Stimulated activated CD8-positive, alpha-beta memory T cell treated with anti-CD3 and anti-CD28 coated beads, Interleukin-7, amount 100 ng/mL, for 4 hours (primary cell): ENCODE measurements at regions not wholly inside any gene's neighbourhood (a gene's known extent, or its start where the extent isn't known, plus 50 kb on each side); places are given as distances from the start of the nearest gene placed in this dataset.

Source experiments
- DNase-seq, 2 donors: peaks; one replicate each; pipeline ENCODE4 v3.0.0-alpha.2; 2020; ENCODE audit warnings: low read depth in 2 of 2

DNA sequence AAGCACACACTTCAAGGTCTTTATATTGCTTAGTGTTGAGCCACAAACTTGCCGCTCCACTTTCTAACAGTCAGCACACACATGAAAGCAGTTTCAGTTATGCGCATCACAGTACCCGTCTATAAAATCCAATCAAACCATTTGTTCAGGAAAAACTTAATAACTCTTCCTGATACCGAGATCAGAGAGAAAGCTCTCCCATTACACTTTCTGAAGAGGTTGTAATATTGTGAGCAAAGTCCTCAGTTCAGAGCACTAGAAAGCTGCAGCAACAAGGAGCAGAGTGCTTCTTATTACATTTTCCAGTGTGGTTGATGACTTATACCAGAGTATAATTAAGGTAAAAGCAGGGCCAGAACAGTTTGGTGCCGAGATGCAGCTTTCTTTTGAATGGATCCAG lies 102.8 kb upstream of the F3 start:
- DNase-seq = no peak

DNA sequence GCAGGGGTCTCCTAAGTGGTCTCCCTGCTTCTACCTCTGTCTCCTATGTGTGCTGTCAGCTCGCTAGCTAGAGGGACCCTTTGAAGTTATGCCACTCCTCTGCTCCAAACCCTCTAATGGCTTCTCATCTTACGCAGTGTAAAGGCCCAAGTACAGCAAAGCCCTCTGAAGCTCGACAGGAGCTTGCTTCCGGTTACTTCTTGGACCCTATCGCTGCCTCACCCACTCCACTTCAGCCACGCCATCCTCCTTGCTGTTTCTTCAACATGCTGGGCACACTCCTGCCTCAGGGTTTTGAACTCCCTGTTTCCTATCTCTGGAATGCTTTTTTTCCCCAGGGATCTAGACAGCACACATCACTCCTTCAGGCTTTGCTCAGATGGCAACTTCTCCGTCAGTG lies 102.3 kb upstream of the F3 start:
- no peak for DNase-seq

DNA sequence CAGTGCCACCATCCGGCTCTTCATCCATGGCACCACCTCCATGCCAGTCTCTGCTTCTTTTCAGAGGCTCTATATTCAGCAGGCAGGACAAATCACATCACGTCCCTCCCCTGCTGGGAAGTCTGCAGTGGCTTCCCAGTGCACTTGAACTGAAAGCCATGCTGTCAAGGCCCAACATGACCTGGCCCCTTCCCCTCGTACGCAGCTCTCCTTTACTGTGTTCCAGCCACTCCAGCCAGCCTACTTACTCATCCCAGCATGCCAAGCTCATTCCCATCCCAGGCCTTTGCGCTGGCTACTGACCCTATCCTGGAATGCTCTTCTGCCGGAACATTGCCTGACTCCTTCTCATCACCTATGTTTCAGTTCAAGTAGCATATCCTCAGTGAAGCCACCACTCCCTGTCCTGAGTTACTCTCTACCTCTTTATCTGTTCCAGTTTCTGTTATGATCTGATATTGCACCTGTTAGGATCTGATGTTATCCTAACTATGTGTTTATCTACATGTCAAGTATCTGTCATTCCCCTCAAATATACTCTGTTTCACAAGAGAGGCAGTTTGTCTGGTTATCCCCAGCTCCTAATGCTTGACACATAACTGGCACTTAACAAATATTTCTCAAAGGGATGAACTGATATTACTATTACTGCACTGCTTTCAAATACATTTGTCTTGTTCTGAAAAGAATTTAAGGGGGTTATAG lies 101.2 kb upstream of the F3 start:
- no peak for DNase-seq

DNA sequence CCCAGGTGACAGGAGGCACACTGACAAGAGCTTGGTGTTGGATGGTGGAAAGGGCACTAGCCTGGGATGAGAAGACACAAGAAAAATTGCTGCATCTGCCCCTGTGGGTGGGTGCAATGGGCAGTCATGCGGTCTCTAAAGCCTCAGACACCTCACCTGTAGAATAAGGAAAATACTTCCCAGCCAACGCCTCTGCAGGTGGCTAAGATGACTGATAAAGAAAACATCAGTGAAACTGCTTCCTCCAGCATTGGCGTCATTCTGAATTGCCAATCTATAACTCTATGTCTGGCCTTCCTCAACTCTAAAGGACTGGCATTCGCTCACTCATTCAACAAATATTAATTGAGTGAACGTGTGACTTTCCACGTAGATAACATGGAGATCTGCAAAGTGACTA lies 100.4 kb upstream of the F3 start:
- DNase-seq = no peak

DNA sequence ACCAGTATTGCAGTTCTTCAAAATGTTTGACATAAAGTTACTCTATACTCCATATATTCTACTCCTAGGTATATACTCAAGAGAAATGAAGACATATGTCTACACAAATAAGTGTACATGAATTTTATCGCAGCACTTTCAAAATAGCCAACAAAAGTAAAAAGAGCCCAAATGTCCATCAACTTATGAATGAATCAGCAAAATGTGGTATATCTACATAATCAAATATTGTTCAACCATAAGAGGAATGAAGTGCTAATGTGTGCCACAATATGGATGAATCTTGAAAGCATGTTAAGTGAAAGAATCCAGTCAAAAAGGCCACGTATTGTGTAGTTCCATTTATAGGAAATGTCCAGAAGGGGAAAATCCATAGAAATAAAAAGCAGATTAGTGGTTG lies 98.6 kb upstream of the F3 start:
- DNase-seq = no peak

DNA sequence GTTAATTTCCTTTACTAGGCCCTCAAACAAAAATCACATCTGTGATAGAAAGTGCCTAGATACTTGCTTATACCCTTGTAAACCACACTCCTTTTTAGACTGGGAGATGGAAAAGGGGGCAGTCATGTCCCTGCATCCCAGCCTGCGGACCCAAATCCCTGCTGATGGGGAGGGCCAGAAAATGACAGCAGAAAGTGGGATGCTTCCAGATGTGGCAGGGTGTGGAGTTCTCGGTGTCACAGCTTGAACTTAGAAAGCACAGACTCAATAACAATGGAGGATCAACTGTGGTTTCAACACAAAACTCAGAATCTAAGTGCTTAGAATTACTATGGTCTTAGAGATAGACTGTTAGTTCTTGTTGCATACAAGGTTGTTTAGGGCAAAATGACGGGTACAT lies 95.6 kb upstream of the F3 start:
- no peak for DNase-seq

DNA sequence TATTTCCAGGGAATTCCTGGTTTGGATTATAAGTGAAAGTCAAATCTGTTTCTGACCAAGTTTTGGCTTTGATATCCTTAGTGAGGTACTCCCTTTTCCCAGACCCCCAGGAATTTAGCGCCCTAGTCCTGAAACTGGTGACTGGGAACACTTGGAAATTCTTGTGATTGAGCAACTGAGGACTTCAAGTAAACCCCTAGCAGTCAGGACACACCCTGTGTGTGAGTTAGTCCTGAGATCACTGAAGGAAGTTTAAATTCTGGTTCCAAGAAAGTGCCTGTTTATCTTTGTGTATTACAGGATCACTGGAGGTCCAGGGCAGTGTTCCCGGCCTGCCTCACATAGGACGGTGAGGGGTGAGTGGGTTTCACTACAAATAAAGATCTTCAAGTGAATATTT lies 95.1 kb upstream of the F3 start:
- DNase-seq = no peak

DNA sequence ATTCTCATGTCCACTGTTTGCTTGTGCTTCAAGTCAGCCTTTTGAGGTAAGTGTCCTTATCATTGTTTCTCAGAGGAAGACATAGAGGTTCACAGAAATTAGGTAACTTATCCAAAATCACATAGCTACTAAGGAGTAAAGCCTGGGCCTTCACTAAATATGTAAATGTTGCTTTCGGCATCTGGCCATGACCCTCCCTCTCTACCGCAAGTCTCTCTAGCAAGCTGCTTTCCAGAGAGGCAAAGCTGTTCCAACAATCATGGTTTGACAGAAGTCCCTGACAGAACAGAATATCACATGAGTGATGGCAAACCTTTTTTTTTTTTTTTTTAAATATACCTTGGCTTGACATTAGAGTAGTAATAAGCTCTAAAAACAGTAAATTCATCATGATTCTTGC lies 94.5 kb upstream of the F3 start:
- DNase-seq = no peak

DNA sequence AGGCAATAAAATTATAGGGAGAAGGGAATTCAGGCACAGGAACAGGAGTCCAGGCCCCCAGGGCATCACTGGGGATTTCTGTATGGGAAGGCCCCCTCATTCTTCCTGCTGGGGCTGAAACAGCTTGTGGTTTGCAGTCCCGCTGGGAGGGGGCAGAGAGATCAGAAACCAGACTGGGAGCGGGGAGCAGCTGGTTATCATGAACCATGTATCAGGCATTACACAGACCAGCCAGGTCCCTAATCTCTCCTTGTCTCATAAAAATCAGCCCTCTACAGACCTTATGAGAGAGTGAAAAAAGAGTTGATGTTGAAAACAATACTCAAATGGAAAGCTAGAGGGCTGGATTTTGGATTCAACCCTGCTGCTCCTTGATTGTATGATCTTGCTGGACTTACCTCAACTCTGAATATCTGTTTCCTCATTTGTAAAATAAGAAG lies 93.4 kb upstream of the F3 start:
- no peak for DNase-seq

DNA sequence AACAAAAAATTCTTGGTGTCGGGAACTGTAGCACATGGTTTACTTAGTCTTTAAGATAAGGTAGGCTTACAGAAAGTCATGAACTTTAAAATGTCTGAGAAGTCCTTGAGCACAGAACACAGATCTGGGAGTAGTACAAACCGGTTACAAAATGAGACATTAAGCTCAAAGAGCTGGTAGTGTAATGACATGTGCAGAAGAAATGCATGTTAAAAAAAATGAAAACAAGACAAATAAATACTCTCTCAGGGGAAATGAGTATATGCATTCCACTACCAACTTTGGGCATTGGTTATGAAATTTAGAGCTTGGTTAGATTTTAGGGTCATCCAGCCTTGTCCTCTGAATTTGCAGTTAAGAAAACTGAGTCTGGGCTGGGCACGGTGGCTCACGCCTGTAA lies 91.5 kb upstream of the F3 start:
- DNase-seq = no peak

DNA sequence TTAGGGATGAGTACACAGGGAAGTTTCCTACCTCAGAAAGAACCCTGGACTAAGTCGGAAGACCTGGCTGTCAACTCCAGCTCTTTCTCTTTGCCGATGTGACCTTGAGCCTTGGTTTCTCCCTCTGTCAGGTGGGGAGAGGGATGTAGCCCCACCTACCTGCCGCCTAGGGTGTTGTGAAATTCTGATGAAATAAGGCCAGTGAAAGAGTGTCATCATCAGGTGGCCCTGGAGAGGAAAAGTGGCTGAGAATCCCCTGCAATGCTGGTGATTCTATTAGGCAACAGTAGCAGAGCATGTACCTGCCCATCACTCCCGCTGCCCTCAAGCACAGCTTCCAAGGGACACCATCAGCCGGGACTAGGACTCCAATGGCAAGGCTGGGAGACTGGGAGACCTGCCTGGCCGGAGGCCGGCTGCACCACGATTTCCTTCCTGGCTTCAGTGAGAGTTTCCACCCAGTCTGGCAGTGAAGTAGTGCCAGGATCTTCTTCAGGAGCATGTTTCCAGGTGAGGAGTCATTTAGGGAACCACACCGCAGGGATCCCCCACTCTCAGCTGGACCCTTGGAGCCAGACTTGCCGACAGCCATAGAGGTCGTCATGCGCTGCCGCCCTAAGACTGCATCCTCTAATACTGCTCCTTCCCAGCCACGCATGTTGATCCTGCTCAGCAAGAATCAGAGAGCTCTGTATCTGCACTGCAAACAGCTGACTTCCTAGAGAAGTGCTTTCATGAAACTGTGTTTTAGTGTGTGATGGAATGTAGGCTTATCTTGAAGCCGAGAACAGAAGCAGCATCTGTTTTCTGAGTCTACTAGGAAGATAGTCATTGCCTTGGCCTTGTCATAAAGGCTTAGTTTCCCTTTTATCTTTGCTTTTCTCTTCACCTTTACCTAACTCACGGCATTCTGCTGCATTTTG lies 88.0 kb upstream of the F3 start:
- DNase-seq = no peak

DNA sequence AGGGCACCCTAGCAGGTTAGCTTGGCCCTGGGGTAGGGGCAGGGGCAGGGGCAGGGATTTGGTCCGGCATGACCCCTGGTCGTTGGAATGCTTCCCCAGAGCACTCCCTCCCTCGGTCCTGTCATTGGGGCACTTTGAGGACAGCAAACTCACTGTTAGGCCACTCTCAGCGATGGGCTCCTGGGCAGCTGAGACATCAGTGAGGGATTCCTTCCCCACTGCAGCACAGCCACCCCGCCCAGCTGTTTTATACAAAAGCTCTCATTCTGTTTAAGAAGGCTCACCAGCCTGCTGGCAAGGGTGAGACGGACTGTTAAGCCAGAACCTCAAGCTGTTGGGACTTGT lies 86.9 kb upstream of the F3 start:
- DNase-seq = no peak

DNA sequence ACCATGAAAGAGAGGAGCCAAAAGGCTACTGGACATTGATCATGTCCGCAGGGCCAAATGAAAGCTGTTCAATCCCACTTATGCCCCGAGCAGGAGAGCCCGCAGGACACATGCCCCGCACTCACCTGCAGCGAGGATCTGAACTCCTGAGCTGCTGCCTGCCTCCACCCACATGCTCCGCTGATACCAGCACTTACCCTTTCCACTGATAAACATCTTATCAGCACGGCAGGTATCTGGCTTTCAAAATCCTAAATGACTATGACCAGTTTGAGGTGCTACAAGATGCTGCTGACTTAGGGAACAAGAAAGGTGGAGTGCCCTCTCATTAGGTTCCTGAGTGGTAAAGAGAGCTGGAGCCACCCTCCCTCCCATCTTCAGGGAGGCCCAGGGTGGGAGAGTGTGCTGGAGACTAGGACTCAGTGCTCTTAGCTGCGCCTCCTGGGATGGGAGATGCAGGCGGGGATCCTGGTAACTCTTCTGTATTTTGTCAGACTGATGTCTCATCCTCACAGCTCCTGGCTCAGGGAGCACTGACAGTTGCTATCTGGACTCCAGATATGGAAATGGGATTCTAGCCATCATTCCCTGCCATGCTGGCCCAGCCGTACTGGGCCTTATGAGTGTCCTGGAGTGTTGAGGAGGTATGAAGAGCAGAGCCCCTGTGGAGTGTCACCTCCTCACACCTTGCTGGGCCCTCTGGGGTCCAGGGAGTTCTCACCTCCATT lies 86.4 kb upstream of the F3 start:
- no peak for DNase-seq

DNA sequence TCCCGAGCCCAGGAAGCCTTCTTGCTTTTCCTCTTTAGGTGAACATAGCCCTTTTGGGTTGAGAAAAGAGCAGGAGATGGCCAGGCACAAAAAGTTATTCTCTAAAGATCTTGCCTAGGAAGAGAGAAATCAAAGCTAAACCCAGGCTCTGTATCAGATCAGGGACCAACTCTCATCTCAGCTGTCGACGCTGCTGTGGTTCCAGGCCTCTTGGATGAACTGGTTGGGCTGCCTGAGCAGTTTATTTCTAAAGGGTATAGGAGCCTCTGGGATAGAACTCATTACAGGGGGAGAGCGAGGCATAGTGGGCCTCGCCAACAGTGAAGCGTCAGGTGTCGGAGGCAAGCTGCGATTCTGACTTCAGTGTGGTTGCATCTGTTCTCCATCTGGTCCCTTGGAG lies 82.6 kb upstream of the F3 start:
- no peak for DNase-seq

DNA sequence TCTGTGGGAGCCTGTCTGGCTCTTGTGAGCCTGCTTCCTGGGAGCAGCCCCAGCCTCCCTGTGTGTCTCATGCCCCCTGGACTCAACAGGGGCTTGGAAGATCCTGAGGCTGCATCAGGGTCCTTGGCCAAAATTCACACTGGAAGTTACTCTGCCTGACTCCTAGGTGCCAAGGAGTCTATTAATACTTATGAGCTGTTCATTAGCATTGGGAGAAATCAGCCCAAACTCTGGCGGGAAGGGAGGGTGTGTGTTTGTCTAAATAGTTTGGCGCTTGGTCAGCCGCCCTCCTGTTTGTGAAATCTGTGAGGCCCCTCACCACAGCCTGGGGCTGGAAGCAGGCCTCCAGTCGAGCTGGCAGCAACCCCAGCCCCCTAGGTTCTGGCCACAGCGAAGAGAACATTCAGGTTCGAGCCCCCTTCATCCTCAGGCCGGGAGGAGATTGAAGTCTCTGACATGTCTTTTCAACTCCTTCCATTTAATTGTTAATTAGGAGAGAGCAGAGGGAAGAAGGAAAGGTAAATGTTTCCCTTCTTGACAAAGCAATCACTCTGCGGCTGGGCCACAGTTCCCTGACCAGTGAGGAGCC lies 82.1 kb upstream of the F3 start:
- no peak for DNase-seq

DNA sequence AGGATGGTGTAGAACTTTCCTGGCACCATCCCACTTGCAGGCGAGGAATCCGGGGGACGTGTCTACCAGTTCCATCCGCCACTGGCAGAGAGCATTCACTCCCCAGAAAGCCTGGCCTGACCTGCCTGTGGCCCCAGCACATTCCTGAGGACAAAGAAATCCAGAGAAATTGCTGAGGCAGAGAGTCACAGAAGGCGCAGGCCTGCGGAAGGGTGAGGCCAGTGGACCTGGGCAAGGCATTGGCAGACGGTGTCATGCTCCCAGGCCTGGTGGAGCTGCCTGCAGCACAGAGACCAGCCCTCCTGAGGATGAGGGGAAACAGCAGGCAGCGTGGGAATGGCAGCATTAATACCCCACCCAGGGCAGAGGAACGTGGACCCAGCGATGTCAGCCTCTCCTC lies 81.2 kb upstream of the F3 start:
- no peak for DNase-seq

DNA sequence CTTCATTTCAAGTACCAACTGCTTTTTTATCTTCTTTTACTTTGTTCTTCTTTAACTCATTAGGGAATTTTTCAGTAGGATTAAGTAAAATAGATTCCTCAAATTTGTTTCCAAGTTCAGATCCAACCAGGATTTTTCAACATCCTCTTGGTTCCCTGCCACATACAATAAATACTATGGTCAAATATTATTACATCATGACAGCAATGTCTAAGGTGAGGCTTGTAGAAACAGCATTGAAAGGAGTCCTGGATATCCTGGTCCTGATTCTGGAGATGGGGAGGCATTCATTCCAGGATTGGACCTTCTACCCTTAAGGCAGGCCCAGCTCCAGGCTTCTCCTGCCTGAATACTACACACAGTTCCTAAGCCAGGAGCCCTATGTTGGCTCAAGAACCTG lies 80.2 kb upstream of the F3 start:
- no peak for DNase-seq

DNA sequence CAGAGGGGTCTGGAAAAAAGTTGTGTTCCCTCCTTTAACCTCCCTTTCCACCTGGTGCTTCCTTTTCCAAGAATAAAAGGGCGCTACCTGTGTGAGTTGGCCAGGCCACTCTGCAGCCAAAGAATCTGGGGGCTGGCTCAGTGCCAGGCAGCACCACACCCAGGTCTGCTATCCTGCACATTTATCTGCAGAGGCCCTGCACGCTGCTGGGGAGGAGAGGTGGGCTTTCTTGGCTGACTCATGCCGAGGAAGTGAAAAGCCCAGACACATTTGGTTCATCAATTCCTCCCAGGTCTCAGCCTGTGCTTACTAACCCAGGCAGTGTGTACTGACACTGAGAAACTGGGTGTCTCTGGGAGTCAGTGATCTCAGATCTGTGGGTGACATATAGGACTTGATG lies 79.8 kb upstream of the F3 start:
- DNase-seq = no peak

DNA sequence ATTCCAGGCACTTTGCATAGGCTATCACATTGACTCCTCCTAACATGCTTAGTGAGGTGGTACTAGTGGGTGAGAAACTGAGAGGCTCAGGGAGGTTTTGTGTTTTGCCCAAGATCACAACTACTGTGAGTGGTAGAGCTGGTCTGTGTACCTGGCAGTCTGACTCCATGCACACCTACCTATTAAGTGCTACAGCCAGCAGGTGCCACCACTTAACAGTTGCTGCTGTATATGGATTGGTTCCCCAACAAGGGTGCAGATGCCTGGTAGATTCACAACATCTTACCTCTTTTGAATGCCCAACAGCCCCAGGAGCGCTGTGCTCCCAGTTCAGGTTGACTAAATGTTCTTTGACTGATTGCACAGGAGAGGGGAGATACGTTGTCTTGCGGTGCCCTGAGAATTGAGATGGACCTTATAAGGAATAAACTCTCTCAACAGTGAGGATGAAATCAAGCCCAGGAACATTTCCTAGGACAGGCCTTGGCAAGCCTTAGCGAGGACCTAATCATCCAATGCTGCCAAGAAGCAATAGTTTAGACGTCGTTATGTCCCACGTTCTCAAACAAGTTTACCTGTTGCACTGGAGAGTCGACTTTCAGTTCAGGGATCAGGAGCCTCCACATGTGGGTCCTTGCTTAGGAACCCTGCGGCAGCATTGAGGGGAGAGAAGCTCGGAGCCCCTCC lies 78.9 kb upstream of the F3 start:
- DNase-seq = no peak

DNA sequence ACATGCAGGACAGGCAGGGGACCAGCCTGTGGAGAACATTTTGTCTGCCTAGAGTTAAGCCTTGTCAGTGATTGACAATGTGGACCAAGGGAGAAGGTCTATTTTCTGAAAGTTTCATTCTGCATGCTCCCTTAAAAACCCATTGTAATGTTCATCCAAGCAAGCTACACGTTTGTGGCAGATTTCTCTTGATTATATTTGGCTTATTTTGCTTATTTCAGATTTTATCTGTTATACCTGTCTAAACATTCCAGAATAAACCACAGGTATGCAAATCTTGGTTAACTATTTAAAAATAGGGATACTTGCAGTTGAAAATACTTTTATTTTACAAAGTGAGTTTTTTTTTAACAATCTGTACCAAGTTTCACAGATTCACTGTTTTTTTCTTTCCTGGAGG lies 78.2 kb upstream of the F3 start:
- DNase-seq = no peak

DNA sequence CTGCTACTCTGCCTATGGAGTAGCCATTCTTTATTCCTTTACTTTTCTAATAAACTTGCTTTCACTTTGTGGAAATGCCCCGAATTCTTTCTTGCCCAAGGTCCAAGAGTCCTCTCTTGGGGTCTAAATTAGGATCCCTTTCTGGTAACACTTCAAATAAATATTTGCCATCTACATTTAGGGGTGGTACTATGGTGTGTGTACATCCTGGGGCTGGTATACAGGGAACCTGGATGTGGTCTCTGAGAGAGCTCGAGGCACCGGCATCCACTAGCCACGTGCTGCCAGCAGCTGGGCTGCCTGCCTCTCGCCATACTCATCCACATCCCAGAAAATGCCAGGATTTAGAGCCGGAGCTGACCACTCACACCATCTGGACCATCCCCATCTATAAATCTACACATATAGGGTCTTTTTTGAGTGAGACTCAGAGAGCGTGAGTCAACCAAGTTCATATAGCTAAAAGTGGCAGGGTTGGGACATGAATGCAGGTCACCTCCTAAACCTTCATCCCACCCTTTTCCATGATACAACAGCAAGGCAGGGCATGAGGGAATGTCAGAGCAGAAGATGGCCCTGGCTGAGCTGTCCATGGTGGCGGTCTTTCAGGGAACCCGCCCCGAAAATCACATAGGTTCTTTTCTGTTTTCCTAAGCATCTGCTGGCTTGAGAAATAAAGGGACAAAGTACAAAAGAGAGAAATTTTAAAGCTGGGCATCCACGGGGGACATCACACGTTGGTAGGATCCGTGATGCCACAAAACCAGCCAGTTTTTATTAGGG lies 76.6 kb upstream of the F3 start:
- no peak for DNase-seq
